HEK293 (cell line): ENCODE measurements at regions not wholly inside any gene's neighbourhood (a gene's known extent, or its start where the extent isn't known, plus 50 kb on each side); places are given as distances from the start of the nearest gene placed in this dataset.

Experiments used
- CTCF ChIA-PET: fragments of 350-600 bp; formaldehyde crosslinking; extraction: SDS; loops from one replicate; lab custom pipeline; 2021; ENCODE audit warnings: antibody characterized with exemption; lab: Yijun Ruan, JAX
- POLR2A ChIA-PET: fragments of 300-600 bp; formaldehyde crosslinking; extraction: SDS; loops from one replicate; lab custom pipeline; 2020; ENCODE audit warnings: antibody characterized with exemption, inconsistent platforms; lab: Yijun Ruan, JAX
- H3K27ac ChIP-seq: fragments of 200-500 bp; sonication (Bioruptor generic); 2 replicates; pipeline ENCODE4 v1.5.1; 2014; ENCODE audit warnings: low read depth, low read length, control low read depth, inconsistent platforms; ENCODE audit errors: extremely low read depth
- H3K36me3 ChIP-seq, 2 experiments: fragments of 200-500 bp in 1 of 2; sonication (Bioruptor generic) in 1 of 2; 1 replicate in 1 of 2; 2 replicates in 1 of 2; pipeline ENCODE4 v1.5.1; 2014 to 2017; ENCODE audit warnings: inconsistent platforms in 2 of 2, low read length in 2 of 2; ENCODE audit not compliant: control insufficient read depth in 2 of 2, insufficient read depth in 1 of 2
- H3K4me1 ChIP-seq: fragments of 200-500 bp; sonication (Bioruptor generic); 2 replicates; pipeline ENCODE4 v1.5.1; 2014; ENCODE audit warnings: mild to moderate bottlenecking, low read length, inconsistent platforms; ENCODE audit not compliant: control insufficient read depth, insufficient read depth
- H3K4me3 ChIP-seq: 2 replicates; pipeline ENCODE4 v1.5.1; 2011; ENCODE audit warnings: low read depth, mild to moderate bottlenecking, control low read depth, low read length, moderate library complexity
- H3K9me3 ChIP-seq: fragments of 200-500 bp; sonication (Bioruptor generic); 2 replicates; pipeline ENCODE4 v1.5.1; 2014; ENCODE audit warnings: low read depth, low read length, inconsistent platforms; ENCODE audit not compliant: control insufficient read depth, insufficient read depth
- KLF17 ChIP-seq: fragments of 450-650 bp; formaldehyde crosslinking; IDR thresholded peaks from 2 replicates; pipeline ENCODE4 v1.5.1; 2016; ENCODE audit warnings: missing biosample characterization, missing genetic modification characterization
- KLF8 ChIP-seq: fragments of 450-650 bp; formaldehyde crosslinking; IDR thresholded peaks from 2 replicates; pipeline ENCODE4 v1.5.1; 2016; ENCODE audit warnings: missing biosample characterization, missing genetic modification characterization
- MEIS1 ChIP-seq: sonication (generic); formaldehyde crosslinking; IDR thresholded peaks from 2 replicates; pipeline ENCODE4 v1.8.1; 2022; ENCODE audit warnings: missing genetic modification reagents, mild to moderate bottlenecking, borderline replicate concordance
- RBAK ChIP-seq: fragments of 450-650 bp; formaldehyde crosslinking; IDR thresholded peaks from 2 replicates; pipeline ENCODE4 v1.5.1; 2016; ENCODE audit warnings: missing biosample characterization, missing genetic modification characterization
- SP7 ChIP-seq: fragments of 450-650 bp; formaldehyde crosslinking; IDR thresholded peaks from 2 replicates; pipeline ENCODE4 v1.5.1; 2016; ENCODE audit warnings: missing biosample characterization, missing genetic modification characterization
- TSHZ1 ChIP-seq: fragments of 450-650 bp; formaldehyde crosslinking; IDR thresholded peaks from 2 replicates; pipeline ENCODE4 v1.5.1; 2016; ENCODE audit warnings: missing biosample characterization, missing genetic modification characterization, borderline replicate concordance
- ZBTB49 ChIP-seq: fragments of 450-650 bp; formaldehyde crosslinking; IDR thresholded peaks from 2 replicates; pipeline ENCODE4 v1.5.1; 2016; ENCODE audit warnings: missing biosample characterization, missing genetic modification characterization, low read depth
- ZBTB8A ChIP-seq: fragments of 450-650 bp; formaldehyde crosslinking; IDR thresholded peaks from 2 replicates; pipeline ENCODE4 v1.5.1; 2016; ENCODE audit warnings: missing biosample characterization, missing genetic modification characterization
- ZNF146 ChIP-seq: fragments of 450-650 bp; formaldehyde crosslinking; IDR thresholded peaks from 2 replicates; pipeline ENCODE4 v1.5.1; 2016; ENCODE audit warnings: missing biosample characterization, missing genetic modification characterization
- ZNF23 ChIP-seq: fragments of 450-650 bp; formaldehyde crosslinking; IDR thresholded peaks from 2 replicates; pipeline ENCODE4 v1.5.1; 2016; ENCODE audit warnings: missing biosample characterization, missing genetic modification characterization, borderline replicate concordance
- ZNF311 ChIP-seq: fragments of 450-650 bp; formaldehyde crosslinking; IDR thresholded peaks from 2 replicates; pipeline ENCODE4 v1.5.1; 2017; ENCODE audit warnings: missing biosample characterization, missing genetic modification characterization, borderline replicate concordance
- ZNF404 ChIP-seq: fragments of 450-650 bp; formaldehyde crosslinking; IDR thresholded peaks from 2 replicates; pipeline ENCODE4 v1.5.1; 2017; ENCODE audit warnings: missing biosample characterization, missing genetic modification characterization
- ZNF529 ChIP-seq: fragments of 450-650 bp; formaldehyde crosslinking; IDR thresholded peaks from 2 replicates; pipeline ENCODE4 v1.5.1; 2017; ENCODE audit warnings: missing genetic modification characterization, missing biosample characterization; ENCODE audit not compliant: insufficient replicate concordance
- ZNF549 ChIP-seq: fragments of 450-650 bp; IDR thresholded peaks from 2 replicates; pipeline ENCODE4 v1.5.1; 2018; ENCODE audit warnings: missing biosample characterization, missing genetic modification characterization, mild to moderate bottlenecking, inconsistent platforms, moderate library complexity
- ZNF558 ChIP-seq: fragments of 450-650 bp; formaldehyde crosslinking; IDR thresholded peaks from 2 replicates; pipeline ENCODE4 v1.5.1; 2016; ENCODE audit warnings: missing biosample characterization, missing genetic modification characterization
- ZNF626 ChIP-seq: fragments of 450-650 bp; sonication (Bioruptor Pico); formaldehyde crosslinking; IDR thresholded peaks from 2 replicates; pipeline ENCODE4 v1.5.1; 2018; ENCODE audit warnings: missing biosample characterization, missing genetic modification characterization, inconsistent platforms
- ZNF704 ChIP-seq: fragments of 450-650 bp; formaldehyde crosslinking; IDR thresholded peaks from 2 replicates; pipeline ENCODE4 v1.5.1; 2016; ENCODE audit warnings: missing biosample characterization, missing genetic modification characterization
- ZNF792 ChIP-seq: fragments of 450-650 bp; formaldehyde crosslinking; IDR thresholded peaks from 2 replicates; pipeline ENCODE4 v1.5.1; 2016; ENCODE audit warnings: missing biosample characterization, missing genetic modification characterization
- ZNF830 ChIP-seq: fragments of 450-650 bp; IDR thresholded peaks from 2 replicates; pipeline ENCODE4 v1.5.0; 2018; ENCODE audit warnings: missing biosample characterization, missing genetic modification characterization, low read depth, mild to moderate bottlenecking, moderate library complexity
- ZXDB ChIP-seq: fragments of 450-650 bp; formaldehyde crosslinking; IDR thresholded peaks from 2 replicates; pipeline ENCODE4 v1.5.1; 2016; ENCODE audit warnings: missing biosample characterization, missing genetic modification characterization
- TF ChIP-seq, protein P1 (sequence below): fragments of 450-650 bp; formaldehyde crosslinking; IDR thresholded peaks from 2 replicates; pipeline ENCODE4 v1.5.1; 2016; ENCODE audit warnings: missing biosample characterization, missing genetic modification characterization

DNA sequence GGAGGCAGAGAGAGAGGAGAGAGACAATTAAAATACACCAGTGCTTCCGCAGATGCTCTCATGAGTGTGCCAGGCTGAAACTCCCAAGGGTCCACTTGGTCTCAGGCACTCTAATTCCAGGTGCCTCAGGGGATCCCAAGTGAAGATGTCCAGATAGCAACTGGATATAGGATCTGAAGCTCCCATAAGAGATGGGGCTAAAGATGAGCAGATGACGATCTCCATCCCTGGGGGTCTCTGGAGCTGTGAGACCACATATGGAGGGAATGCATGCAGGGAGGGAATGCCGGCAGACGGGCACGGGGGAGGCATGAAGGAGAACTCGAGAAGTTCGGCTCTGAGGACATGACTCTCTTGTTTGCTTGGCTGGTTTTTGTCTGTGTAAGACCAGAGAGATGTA, 223.7 kb upstream of the RAB6C start:
- H3K36me3 ChIP-seq, result no peaks in the 10 kb centered on the region
- no peak overlapping the region for H3K4me3 ChIP-seq
- ChIA-PET CTCF (no interaction called here), POLR2A (no interaction called here)
- H3K27ac ChIP-seq, result no peak overlapping the region
- H3K9me3 ChIP-seq, result no peaks in the 10 kb centered on the region
- no peaks in the 10 kb centered on the region for H3K4me1 ChIP-seq
- TF ChIP-seq ZNF311 (tag by site-specific recombination) (no peak), ZNF23 (no peak), ZBTB8A (no peak), ZNF830 (tag by site-specific recombination) (no peak), MEIS1 (CRISPR knock-in tag) (no peak), ZXDB (no peak), ZNF146 (tag by site-specific recombination) (no peak)
- TF ChIP-seq, all 188 proteins: peak for 0

- Histone ChIP-seq H3K4me3 (no peak overlapping the region), H3K4me1 (no peaks in the 10 kb centered on the region), H3K36me3 (no peaks in the 10 kb centered on the region), H3K27ac (no peak overlapping the region), H3K9me3 (no peaks in the 10 kb centered on the region)
- POLR2A ChIA-PET, result no interaction called here
- TF ChIP-seq ZNF792 (no peak), ZBTB49 (tag by site-specific recombination) (no peak), ZNF704 (tag by site-specific recombination) (no peak), KLF17 (tag by site-specific recombination) (no peak), ZNF558 (tag by site-specific recombination) (no peak), ZNF549 (no peak), ZNF626 (no peak), TSHZ1 (no peak), ZNF404 (tag by site-specific recombination) (no peak), SP7 (tag by site-specific recombination) (no peak), KLF8 (tag by site-specific recombination) (no peak), RBAK (tag by site-specific recombination) (no peak), ZNF529 (tag by site-specific recombination) (no peak)
- TF ChIP-seq, protein P1, sequence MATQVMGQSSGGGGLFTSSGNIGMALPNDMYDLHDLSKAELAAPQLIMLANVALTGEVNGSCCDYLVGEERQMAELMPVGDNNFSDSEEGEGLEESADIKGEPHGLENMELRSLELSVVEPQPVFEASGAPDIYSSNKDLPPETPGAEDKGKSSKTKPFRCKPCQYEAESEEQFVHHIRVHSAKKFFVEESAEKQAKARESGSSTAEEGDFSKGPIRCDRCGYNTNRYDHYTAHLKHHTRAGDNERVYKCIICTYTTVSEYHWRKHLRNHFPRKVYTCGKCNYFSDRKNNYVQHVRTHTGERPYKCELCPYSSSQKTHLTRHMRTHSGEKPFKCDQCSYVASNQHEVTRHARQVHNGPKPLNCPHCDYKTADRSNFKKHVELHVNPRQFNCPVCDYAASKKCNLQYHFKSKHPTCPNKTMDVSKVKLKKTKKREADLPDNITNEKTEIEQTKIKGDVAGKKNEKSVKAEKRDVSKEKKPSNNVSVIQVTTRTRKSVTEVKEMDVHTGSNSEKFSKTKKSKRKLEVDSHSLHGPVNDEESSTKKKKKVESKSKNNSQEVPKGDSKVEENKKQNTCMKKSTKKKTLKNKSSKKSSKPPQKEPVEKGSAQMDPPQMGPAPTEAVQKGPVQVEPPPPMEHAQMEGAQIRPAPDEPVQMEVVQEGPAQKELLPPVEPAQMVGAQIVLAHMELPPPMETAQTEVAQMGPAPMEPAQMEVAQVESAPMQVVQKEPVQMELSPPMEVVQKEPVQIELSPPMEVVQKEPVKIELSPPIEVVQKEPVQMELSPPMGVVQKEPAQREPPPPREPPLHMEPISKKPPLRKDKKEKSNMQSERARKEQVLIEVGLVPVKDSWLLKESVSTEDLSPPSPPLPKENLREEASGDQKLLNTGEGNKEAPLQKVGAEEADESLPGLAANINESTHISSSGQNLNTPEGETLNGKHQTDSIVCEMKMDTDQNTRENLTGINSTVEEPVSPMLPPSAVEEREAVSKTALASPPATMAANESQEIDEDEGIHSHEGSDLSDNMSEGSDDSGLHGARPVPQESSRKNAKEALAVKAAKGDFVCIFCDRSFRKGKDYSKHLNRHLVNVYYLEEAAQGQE (tag by site-specific recombination), result no peak
- CTCF ChIA-PET, result no interaction called here
Observed at GRCh38 chr2:129756276-129756675, 223.2 kb upstream of the RAB6C start.
